GM18951 (cell line): ENCODE measurements at regions not wholly inside any gene's neighbourhood (a gene's known extent, or its start where the extent isn't known, plus 50 kb on each side); places are given as distances from the start of the nearest gene placed in this dataset.

ENCODE experiments used
- POLR2A ChIP-seq: IDR thresholded peaks from 4 replicates; pipeline ENCODE4 v1.6.1; 2011; ENCODE audit warnings: mild to moderate bottlenecking; ENCODE audit not compliant: insufficient read length, insufficient read depth; ENCODE audit errors: extremely low read depth
- in situ Hi-C: fragments of 300-500 bp; cut with MboI; formaldehyde crosslinking; loops from one replicate; pipeline ENCODE4 v1.12.0; 2022; ENCODE audit warnings: low sequenced_read_pairs, mixed read lengths, inconsistent platforms; ENCODE audit not compliant: unreplicated experiment

- no peak for TF ChIP-seq POLR2A
These were observed 152.2 kb upstream of the MPDZ start for GRCh38 chr9:13431692-13432091.

GRCh38 chr9:13431222-13431536 is 151.7 kb upstream of the MPDZ start:
- in situ Hi-C loops: loop anchor here (25.0 kb wide), 1 partner anchor 931 kb away; no protein-coding TSS in a partner anchor

More at GRCh38 chr9:13431692-13432091, 152.2 kb upstream of the MPDZ start:
- in situ Hi-C loops: loop anchor here (25.0 kb wide), 1 partner anchor 931 kb away; no protein-coding TSS in a partner anchor

DNA sequence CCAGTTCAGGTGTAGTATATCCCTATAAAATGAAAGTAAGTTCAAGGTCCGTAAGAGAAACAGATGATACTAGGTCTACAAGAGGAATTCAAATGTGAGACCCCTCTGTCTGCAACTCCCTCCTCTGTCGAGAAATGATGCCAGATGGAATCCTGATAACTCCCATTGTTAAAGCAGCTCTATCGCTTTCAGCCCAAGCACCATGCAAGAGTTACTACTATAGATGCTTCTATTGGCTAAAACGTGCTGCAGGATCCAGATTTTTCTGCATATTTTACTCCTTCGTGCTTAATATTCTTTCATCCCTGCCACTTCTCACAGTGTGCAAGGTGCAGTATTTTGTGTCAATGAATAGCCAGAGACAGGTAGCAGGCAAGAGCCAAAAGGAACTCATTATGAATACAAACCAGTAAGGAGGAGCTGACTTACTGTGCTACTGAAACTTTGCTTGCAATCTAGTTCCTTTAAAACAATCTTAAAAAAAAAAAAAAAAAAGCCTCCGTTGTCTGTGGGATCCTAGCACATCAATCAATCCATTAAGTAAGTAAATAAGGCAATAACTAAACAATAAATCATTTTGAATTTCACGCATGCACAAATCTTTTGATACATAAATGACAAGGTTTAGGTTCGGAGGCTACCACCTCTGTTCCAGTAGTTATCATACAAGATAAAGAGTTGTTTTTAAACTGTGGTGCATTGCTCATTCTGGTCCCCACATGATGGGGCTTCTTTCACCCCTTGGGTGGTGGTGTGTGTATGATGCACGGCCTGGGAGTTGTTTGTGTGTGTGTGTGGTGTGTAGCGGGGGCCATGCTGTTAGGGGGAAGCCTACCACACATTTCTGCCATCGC is 151.1 kb upstream of the MPDZ start:
- in situ Hi-C loops: loop anchor here (25.0 kb wide), 1 partner anchor 932 kb away; no protein-coding TSS in a partner anchor
- no peak for TF ChIP-seq POLR2A

More at GRCh38 chr9:13431222-13431536, 151.7 kb upstream of the MPDZ start:
- TF ChIP-seq POLR2A: no peak

DNA sequence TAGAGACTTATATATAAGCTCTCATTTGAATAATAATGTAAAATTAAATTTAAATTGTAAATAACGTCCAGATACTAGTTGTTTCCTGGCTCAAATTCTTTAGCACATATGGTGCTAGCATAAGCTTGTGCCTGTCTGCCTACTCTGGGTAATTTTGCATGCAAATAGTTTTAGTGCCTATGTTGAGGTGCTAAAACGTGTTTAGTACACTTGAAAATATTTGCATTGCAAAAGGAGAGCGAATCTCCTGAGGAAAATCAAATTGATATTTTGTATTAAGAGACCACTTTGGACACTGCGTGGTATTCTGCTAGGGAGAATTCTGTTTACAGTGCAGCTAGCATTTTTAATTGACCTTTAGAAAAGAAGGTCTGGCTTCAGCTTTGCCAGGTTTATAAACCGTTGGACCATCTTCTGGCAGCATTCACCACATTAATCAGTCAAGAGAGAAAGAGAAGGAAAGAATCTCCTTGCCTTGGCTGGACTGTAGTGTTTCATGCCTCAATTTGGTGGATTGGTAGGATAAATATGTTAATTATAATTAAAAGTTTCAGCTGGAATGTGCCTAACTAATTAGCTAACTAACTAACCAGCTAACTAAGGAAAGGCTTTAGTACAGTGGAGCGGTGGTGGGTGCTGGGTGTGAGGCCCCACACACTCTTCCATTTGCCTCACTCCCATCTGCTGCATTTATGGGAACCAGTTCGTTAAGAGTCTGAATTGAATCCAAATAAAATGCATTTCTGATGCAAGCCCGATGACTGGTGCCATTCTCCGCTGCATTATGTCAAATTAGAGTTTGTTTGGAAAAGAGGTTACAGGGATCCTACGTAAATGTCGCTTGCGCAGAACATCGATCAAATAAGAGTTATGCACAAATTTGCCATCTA is 150.1 kb upstream of the MPDZ start:
- in situ Hi-C loops: loop anchor here (10.0 to 25.0 kb wide), 2 partner anchors 933 to 995 kb away; no protein-coding TSS in a partner anchor
- TF ChIP-seq POLR2A: no peak

DNA sequence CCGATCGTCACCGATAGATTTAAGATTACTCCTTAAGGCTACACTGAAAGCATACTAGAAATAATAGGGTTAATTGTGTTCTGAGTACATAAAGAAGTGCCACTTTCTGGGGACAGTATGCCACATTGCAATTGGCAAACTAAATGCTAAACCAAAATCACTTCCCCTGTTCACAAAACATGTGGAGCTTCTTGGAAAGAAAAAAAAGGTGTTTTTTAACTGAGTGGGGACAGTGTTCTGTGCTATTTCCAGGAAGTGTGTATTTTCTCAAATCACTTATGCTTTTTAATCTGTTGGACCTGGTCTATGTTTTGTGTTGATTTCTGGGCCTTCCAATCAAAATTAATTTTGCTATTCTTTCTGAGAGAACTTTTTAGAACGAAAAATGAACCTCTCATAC is 149.3 kb upstream of the MPDZ start:
- no peak for TF ChIP-seq POLR2A
- in situ Hi-C loops: loop anchor here (10.0 to 25.0 kb wide), 2 partner anchors 934 to 996 kb away; no protein-coding TSS in a partner anchor

- no peak for TF ChIP-seq POLR2A
- in situ Hi-C loops: loop anchor here (10.0 to 25.0 kb wide), 2 partner anchors 935 to 997 kb away; no protein-coding TSS in a partner anchor
These were observed 148.1 kb upstream of the MPDZ start for GRCh38 chr9:13427587-13427986.

GRCh38 chr9:13426606-13427005 is 147.1 kb upstream of the MPDZ start:
- no peak for TF ChIP-seq POLR2A
- in situ Hi-C loops: loop anchor here (10.0 to 25.0 kb wide), 2 partner anchors 936 to 998 kb away; no protein-coding TSS in a partner anchor

- in situ Hi-C loops: loop anchor here (10.0 to 25.0 kb wide), 2 partner anchors 937 to 1000 kb away; no protein-coding TSS in a partner anchor
- no peak for TF ChIP-seq POLR2A
These were observed 145.4 kb upstream of the MPDZ start for GRCh38 chr9:13424872-13425271.

DNA sequence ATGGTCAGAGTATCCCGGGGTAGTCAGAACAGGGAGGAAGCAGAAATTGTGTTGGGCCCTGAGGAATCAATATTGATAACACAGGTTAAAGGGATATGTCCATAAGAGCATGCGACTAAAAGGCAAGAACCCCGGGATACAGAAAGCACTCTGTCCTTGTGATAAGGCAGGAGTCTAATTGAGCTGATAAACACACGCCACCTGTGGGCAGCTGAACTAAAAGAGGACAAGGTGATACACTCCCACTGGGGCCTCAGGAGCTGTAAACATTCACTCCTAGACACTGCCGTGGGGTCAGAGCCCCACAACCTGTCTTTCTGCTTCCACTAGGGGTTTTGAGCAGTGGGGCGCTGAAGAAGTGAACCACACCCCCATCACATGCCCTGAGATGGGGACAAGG is 144.7 kb upstream of the MPDZ start:
- in situ Hi-C loops: loop anchor here (10.0 kb wide), 1 partner anchor 1001 kb away; no protein-coding TSS in a partner anchor
- TF ChIP-seq POLR2A: no peak

- in situ Hi-C loops: no loop called here
- TF ChIP-seq POLR2A: no peak
These were observed 134.9 kb upstream of the MPDZ start for GRCh38 chr9:13414349-13414748.

- in situ Hi-C loops: no loop called here
- no peak for TF ChIP-seq POLR2A
These were observed 132.8 kb upstream of the MPDZ start for GRCh38 chr9:13412331-13412730.

- TF ChIP-seq POLR2A: no peak
- in situ Hi-C loops: no loop called here
These were observed 132.3 kb upstream of the MPDZ start for GRCh38 chr9:13411791-13412190.

DNA sequence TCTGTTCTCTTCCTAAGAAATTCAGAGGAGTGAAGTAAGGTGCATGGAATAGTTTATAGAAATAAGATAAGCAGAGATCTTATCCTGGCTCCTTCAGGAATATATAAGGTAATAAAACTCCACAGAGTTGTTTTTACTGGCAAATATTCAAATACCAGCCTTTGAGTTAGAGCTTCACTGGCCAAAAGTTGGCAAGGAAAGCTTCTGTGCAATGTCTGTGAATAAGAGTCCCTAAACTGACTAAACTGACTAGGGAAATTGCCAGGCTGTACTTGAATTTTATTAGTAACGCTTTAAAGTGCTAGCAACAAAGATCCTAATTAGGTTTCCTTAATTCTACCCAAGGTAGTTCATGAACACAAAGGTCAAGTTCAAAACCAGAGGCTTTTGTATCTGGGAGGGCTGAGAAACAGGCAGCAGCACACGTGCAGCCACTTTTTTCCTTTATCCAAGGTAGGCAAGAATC is 131.1 kb upstream of the MPDZ start:
- no peak for TF ChIP-seq POLR2A
- in situ Hi-C loops: no loop called here

GRCh38 chr9:13397661-13398060 is 118.2 kb upstream of the MPDZ start:
- TF ChIP-seq POLR2A: no peak
- in situ Hi-C loops: no loop called here
